ENCODE measurements at regions not wholly inside any gene's neighbourhood (a gene's known extent, or its start where the extent isn't known, plus 50 kb on each side); places are given as distances from the start of the nearest gene placed in this dataset.
"Not testable (repeated sequence)": the region's sequence is repeated elsewhere in the genome, so short reads cannot be mapped to it uniquely, and the experiment has no call there.

DNA sequence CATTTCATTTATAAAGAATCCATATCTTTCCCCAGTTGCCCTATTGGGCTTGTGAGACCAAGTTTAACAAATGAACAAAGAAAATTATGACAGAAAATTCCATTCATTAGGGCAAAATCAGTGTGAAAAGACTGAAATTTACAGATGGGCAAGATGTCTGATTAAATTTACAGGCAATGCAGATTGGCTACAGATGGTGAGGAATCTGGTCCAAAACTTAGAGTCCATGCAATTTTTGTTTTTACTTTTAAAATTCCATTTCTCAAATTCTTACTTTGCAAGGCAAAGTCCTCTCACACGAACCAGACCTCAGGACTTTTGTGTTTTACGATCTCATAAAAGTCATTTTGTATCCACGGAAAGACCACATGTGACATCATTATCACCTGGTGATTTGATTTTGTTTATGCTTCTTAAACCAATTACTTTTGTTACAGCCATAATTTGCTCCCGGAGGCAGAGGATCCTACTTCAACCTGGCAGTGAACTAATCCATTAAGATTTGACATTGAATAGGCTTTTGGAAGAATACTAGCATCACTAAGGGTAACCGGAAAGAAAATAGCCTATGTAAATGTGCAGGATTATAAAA is 843.7 kb upstream of the CHORDC1 start:
- no peak overlapping the region for H3K4me3 ChIP-seq (ENCODE audit: low read depth, low read length)
- DNase-seq (ENCODE audit: low read depth): no peak
- H3K36me3 ChIP-seq (ENCODE audit: control insufficient read depth, insufficient read depth, low read length): no peaks in the 10 kb centered on the region
- H3K27me3 ChIP-seq (ENCODE audit: control insufficient read depth, insufficient read depth, low read length): no peaks in the 10 kb centered on the region
- TF ChIP-seq, protein P1, sequence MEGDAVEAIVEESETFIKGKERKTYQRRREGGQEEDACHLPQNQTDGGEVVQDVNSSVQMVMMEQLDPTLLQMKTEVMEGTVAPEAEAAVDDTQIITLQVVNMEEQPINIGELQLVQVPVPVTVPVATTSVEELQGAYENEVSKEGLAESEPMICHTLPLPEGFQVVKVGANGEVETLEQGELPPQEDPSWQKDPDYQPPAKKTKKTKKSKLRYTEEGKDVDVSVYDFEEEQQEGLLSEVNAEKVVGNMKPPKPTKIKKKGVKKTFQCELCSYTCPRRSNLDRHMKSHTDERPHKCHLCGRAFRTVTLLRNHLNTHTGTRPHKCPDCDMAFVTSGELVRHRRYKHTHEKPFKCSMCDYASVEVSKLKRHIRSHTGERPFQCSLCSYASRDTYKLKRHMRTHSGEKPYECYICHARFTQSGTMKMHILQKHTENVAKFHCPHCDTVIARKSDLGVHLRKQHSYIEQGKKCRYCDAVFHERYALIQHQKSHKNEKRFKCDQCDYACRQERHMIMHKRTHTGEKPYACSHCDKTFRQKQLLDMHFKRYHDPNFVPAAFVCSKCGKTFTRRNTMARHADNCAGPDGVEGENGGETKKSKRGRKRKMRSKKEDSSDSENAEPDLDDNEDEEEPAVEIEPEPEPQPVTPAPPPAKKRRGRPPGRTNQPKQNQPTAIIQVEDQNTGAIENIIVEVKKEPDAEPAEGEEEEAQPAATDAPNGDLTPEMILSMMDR (IDR thresholded peaks at IDR 0.05; ENCODE audit: insufficient read depth, low read length, poor library complexity, severe bottlenecking): no peak

- not testable (repeated sequence) for H3K4me3 ChIP-seq (ENCODE audit: low read depth, low read length); DNase-seq (ENCODE audit: low read depth); H3K27me3 ChIP-seq (ENCODE audit: control insufficient read depth, insufficient read depth, low read length); H3K36me3 ChIP-seq (ENCODE audit: control insufficient read depth, insufficient read depth, low read length)
Observed at GRCh38 chr11:91063399-91063798, 840.5 kb upstream of the CHORDC1 start.

GRCh38 chr11:91047882-91048281 is 825.0 kb upstream of the CHORDC1 start:
- TF ChIP-seq, protein P1 (IDR thresholded peaks at IDR 0.05; ENCODE audit: insufficient read depth, low read length, poor library complexity, severe bottlenecking): no peak
- no peaks in the 10 kb centered on the region for H3K27me3 ChIP-seq (ENCODE audit: control insufficient read depth, insufficient read depth, low read length)
- H3K36me3 ChIP-seq (ENCODE audit: control insufficient read depth, insufficient read depth, low read length): no peaks in the 10 kb centered on the region
- no peak overlapping the region for H3K4me3 ChIP-seq (ENCODE audit: low read depth, low read length)
- DNase-seq (ENCODE audit: low read depth): no peak

GRCh38 chr11:91046261-91046660 is 823.4 kb upstream of the CHORDC1 start:
- no peak for DNase-seq (ENCODE audit: low read depth)
- Histone ChIP-seq H3K36me3 (ENCODE audit: control insufficient read depth, insufficient read depth, low read length) (no peaks in the 10 kb centered on the region), H3K4me3 (ENCODE audit: low read depth, low read length) (no peak overlapping the region), H3K27me3 (ENCODE audit: control insufficient read depth, insufficient read depth, low read length) (no peaks in the 10 kb centered on the region)
- TF ChIP-seq, protein P1 (IDR thresholded peaks at IDR 0.05; ENCODE audit: insufficient read depth, low read length, poor library complexity, severe bottlenecking): no peak

DNA sequence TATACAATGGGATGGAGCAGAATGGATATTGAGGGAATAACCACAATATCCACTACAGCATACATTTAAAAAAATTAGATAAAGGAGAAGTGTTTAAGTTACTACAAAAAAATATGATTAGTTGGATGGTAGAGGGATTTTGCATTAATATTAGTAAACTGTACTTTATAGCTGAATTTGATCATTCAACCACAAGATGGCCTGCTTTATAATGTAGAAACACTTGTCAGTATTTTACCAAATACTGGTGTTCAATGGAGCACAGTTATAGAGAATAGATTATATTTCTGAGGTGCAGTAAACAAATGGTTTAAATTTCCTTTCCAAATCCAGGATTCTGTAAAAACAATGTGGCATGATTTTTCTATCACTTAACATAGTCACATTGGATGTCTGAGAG is 818.8 kb upstream of the CHORDC1 start:
- Histone ChIP-seq H3K36me3 (ENCODE audit: control insufficient read depth, insufficient read depth, low read length) (no peaks in the 10 kb centered on the region), H3K27me3 (ENCODE audit: control insufficient read depth, insufficient read depth, low read length) (no peaks in the 10 kb centered on the region), H3K4me3 (ENCODE audit: low read depth, low read length) (no peak overlapping the region)
- no peak for DNase-seq (ENCODE audit: low read depth)
- TF ChIP-seq, protein P1 (IDR thresholded peaks at IDR 0.05; ENCODE audit: insufficient read depth, low read length, poor library complexity, severe bottlenecking): no peak

- H3K36me3 ChIP-seq (ENCODE audit: control insufficient read depth, insufficient read depth, low read length): no peaks in the 10 kb centered on the region
- TF ChIP-seq, protein P1 (IDR thresholded peaks at IDR 0.05; ENCODE audit: insufficient read depth, low read length, poor library complexity, severe bottlenecking): no peak
- no peak for DNase-seq (ENCODE audit: low read depth)
- no peak overlapping the region for H3K4me3 ChIP-seq (ENCODE audit: low read depth, low read length)
- H3K27me3 ChIP-seq (ENCODE audit: control insufficient read depth, insufficient read depth, low read length): no peaks in the 10 kb centered on the region
Observed at GRCh38 chr11:91023731-91024130, 800.9 kb upstream of the CHORDC1 start.

Data from kidney epithelial cell (primary cell).